Neural progenitor cell (in vitro differentiated cells): ENCODE measurements at regions not wholly inside any gene's neighbourhood (a gene's known extent, or its start where the extent isn't known, plus 50 kb on each side); places are given as distances from the start of the nearest gene placed in this dataset.

Source experiments
- DNase-seq: peaks from one replicate; pipeline ENCODE4 v3.0.0-alpha.2; 2016; ENCODE audit warnings: low spot score
- H2AFZ ChIP-seq: fragments of 200-600 bp; sonication (generic); replicated peaks from 2 replicates; pipeline ENCODE4 v1.6.1; 2016; ENCODE audit warnings: antibody characterized with exemption
- H3F3A ChIP-seq: fragments of 200-600 bp; sonication (generic); 2 replicates; pipeline ENCODE4 v1.6.1; 2016; ENCODE audit warnings: antibody characterized with exemption, low read depth
- H3K27ac ChIP-seq: fragments of 200-600 bp; sonication (generic); 2 replicates; pipeline ENCODE4 v1.5.1; 2016; ENCODE audit warnings: mild to moderate bottlenecking
- H3K27me3 ChIP-seq: fragments of 200-600 bp; sonication (generic); 2 replicates; pipeline ENCODE4 v1.6.1; 2016; ENCODE audit warnings: mild to moderate bottlenecking, moderate library complexity
- H3K36me3 ChIP-seq: fragments of 200-600 bp; sonication (generic); 2 replicates; pipeline ENCODE4 v1.5.1; 2016
- H3K4me1 ChIP-seq: fragments of 200-600 bp; sonication (generic); 2 replicates; pipeline ENCODE4 v1.6.1; 2016; ENCODE audit warnings: mixed run types
- H3K4me2 ChIP-seq: fragments of 200-600 bp; sonication (generic); 2 replicates; pipeline ENCODE4 v1.6.1; 2016
- H3K4me3 ChIP-seq: fragments of 200-600 bp; sonication (generic); 2 replicates; pipeline ENCODE4 v1.5.1; 2016
- H3K79me2 ChIP-seq: fragments of 200-600 bp; sonication (generic); 2 replicates; pipeline ENCODE4 v1.6.1; 2016; ENCODE audit warnings: low read depth
- H3K9ac ChIP-seq: fragments of 200-600 bp; sonication (generic); 2 replicates; pipeline ENCODE4 v1.6.1; 2016
- H3K9me3 ChIP-seq: fragments of 200-600 bp; sonication (generic); 2 replicates; pipeline ENCODE4 v1.5.1; 2016; ENCODE audit warnings: low read depth
- H4K20me1 ChIP-seq: fragments of 200-600 bp; sonication (generic); 2 replicates; pipeline ENCODE4 v1.6.1; 2016; ENCODE audit warnings: low read depth
- H3K27ac Mint-ChIP-seq: 3 replicates; pipeline ENCODE4 v1.8.0; 2021; ENCODE audit warnings: mixed read lengths
- H3K27me3 Mint-ChIP-seq: 2 replicates; pipeline ENCODE4 v1.8.0; 2022; ENCODE audit warnings: low read depth, mild to moderate bottlenecking, inconsistent platforms, moderate library complexity, mixed read lengths; ENCODE audit not compliant: insufficient read depth
- H3K36me3 Mint-ChIP-seq: 3 replicates; pipeline ENCODE4 v1.8.0; 2021; ENCODE audit warnings: mixed read lengths
- H3K4me1 Mint-ChIP-seq: 3 replicates; pipeline ENCODE4 v1.8.0; 2021; ENCODE audit warnings: mixed read lengths
- H3K4me3 Mint-ChIP-seq: 3 replicates; pipeline ENCODE4 v1.8.0; 2021; ENCODE audit warnings: mild to moderate bottlenecking, moderate library complexity, mixed read lengths
- H3K9me3 Mint-ChIP-seq: 3 replicates; pipeline ENCODE4 v1.8.0; 2020; ENCODE audit warnings: mixed read lengths
- CTCF ChIP-seq: fragments of 200-600 bp; sonication (generic); IDR thresholded peaks from 2 replicates; pipeline ENCODE4 v1.5.1; 2017; ENCODE audit warnings: antibody characterized with exemption, mild to moderate bottlenecking
- EZH2 ChIP-seq: fragments of 200-600 bp; sonication (generic); IDR thresholded peaks from 2 replicates; pipeline ENCODE4 v1.6.1; 2017; ENCODE audit warnings: antibody characterized with exemption, mild to moderate bottlenecking, moderate library complexity
- EZH2phosphoT487 ChIP-seq: fragments of 200-600 bp; sonication (generic); IDR thresholded peaks from 2 replicates; pipeline ENCODE4 v1.6.1; 2017; ENCODE audit warnings: antibody characterized with exemption

GRCh38 chr7:66413379-66414114 lies 208.4 kb downstream of the TPST1 start:
- H3K79me2 ChIP-seq: no peaks in the 10 kb centered on the region
- H3K27me3 Mint-ChIP-seq: no peaks in the 10 kb centered on the region
- H3F3A ChIP-seq: peaks cover 12% of the 10 kb centered on the region
- peak overlapping the region; percentile 60 for H2AFZ ChIP-seq
- no peaks in the 10 kb centered on the region for H3K9me3 Mint-ChIP-seq
- peak; percentile 42 for TF ChIP-seq CTCF
- TF ChIP-seq EZH2phosphoT487: no peak
- peak; percentile 42 for TF ChIP-seq EZH2
- peak; percentile 97 for DNase-seq
- no peak overlapping the region for H3K9ac ChIP-seq
- no peaks in the 10 kb centered on the region for H3K36me3 Mint-ChIP-seq
- peak overlapping the region; percentile 73 for H3K4me3 Mint-ChIP-seq
- H3K9me3 ChIP-seq: no peaks in the 10 kb centered on the region
- peak overlapping the region; percentile 46 for H3K4me3 ChIP-seq
- H3K4me2 ChIP-seq: peak overlapping the region; percentile 83
- peaks cover 3% of the 10 kb centered on the region for H3K4me1 Mint-ChIP-seq
- no peaks in the 10 kb centered on the region for H4K20me1 ChIP-seq
- H3K36me3 ChIP-seq: no peaks in the 10 kb centered on the region
- H3K27me3 ChIP-seq: peaks cover 11% of the 10 kb centered on the region
- no peaks in the 10 kb centered on the region for H3K4me1 ChIP-seq
- H3K27ac ChIP-seq: no peak overlapping the region
- no peak overlapping the region for H3K27ac Mint-ChIP-seq

- H3K9ac ChIP-seq: no peak overlapping the region
- no peak overlapping the region for H2AFZ ChIP-seq
- H3K27ac Mint-ChIP-seq: no peak overlapping the region
- H4K20me1 ChIP-seq: no peaks in the 10 kb centered on the region
- H3K9me3 ChIP-seq: no peaks in the 10 kb centered on the region
- peaks cover 11% of the 10 kb centered on the region for H3K27me3 ChIP-seq
- no peaks in the 10 kb centered on the region for H3K36me3 ChIP-seq
- peaks cover 12% of the 10 kb centered on the region for H3F3A ChIP-seq
- no peak for TF ChIP-seq CTCF
- TF ChIP-seq EZH2phosphoT487: no peak
- no peak for TF ChIP-seq EZH2
- no peaks in the 10 kb centered on the region for H3K4me1 ChIP-seq
- no peaks in the 10 kb centered on the region for H3K9me3 Mint-ChIP-seq
- peaks cover 3% of the 10 kb centered on the region for H3K4me1 Mint-ChIP-seq
- no peak for DNase-seq
- H3K27me3 Mint-ChIP-seq: no peaks in the 10 kb centered on the region
- H3K4me2 ChIP-seq: no peak overlapping the region
- no peak overlapping the region for H3K27ac ChIP-seq
- no peaks in the 10 kb centered on the region for H3K36me3 Mint-ChIP-seq
- no peak overlapping the region for H3K4me3 ChIP-seq
- no peak overlapping the region for H3K4me3 Mint-ChIP-seq
- H3K79me2 ChIP-seq: no peaks in the 10 kb centered on the region
Measured at GRCh38 chr7:66415659-66416265, 210.6 kb downstream of the TPST1 start.

- H3K36me3 ChIP-seq: no peaks in the 10 kb centered on the region
- TF ChIP-seq EZH2phosphoT487: no peak
- TF ChIP-seq EZH2: no peak
- no peak for TF ChIP-seq CTCF
- no peaks in the 10 kb centered on the region for H4K20me1 ChIP-seq
- H3K4me1 ChIP-seq: no peaks in the 10 kb centered on the region
- H3K4me1 Mint-ChIP-seq: peaks cover 3% of the 10 kb centered on the region
- H2AFZ ChIP-seq: no peak overlapping the region
- H3K9me3 ChIP-seq: no peaks in the 10 kb centered on the region
- H3K9ac ChIP-seq: no peak overlapping the region
- H3F3A ChIP-seq: peaks cover 9% of the 10 kb centered on the region
- H3K27ac Mint-ChIP-seq: peak overlapping the region; percentile 63
- H3K27me3 ChIP-seq: peaks cover 5% of the 10 kb centered on the region
- no peak overlapping the region for H3K4me3 ChIP-seq
- H3K27me3 Mint-ChIP-seq: no peaks in the 10 kb centered on the region
- H3K4me2 ChIP-seq: no peak overlapping the region
- peaks cover 3% of the 10 kb centered on the region for H3K36me3 Mint-ChIP-seq
- H3K27ac ChIP-seq: no peak overlapping the region
- no peak for DNase-seq
- H3K9me3 Mint-ChIP-seq: no peaks in the 10 kb centered on the region
- H3K4me3 Mint-ChIP-seq: no peak overlapping the region
- no peaks in the 10 kb centered on the region for H3K79me2 ChIP-seq
Measured at GRCh38 chr7:66418537-66418936, 210.1 kb upstream of the KCTD7 start.
